ENCODE measurements at regions not wholly inside any gene's neighbourhood (a gene's known extent, or its start where the extent isn't known, plus 50 kb on each side); places are given as distances from the start of the nearest gene placed in this dataset.

GRCh38 chr9:70472268-70473249, 58.1 kb upstream of the KLF9 start:
- DNase-seq = no peak
- no peak overlapping the region for H3K4me3 Mint-ChIP-seq
- H3K36me3 Mint-ChIP-seq (ENCODE audit: low read depth) = no peaks in the 10 kb centered on the region
- H3K27ac Mint-ChIP-seq = no peak overlapping the region
- peaks cover 17% of the 10 kb centered on the region for H3K27me3 Mint-ChIP-seq (ENCODE audit: low read depth, poor library complexity)
- no peaks in the 10 kb centered on the region for H3K9me3 Mint-ChIP-seq
- TF ChIP-seq CTCF (IDR thresholded peaks at IDR 0.05) = no peak
- H3K4me1 Mint-ChIP-seq = peaks cover 17% of the 10 kb centered on the region

- Mint-ChIP-seq H3K9me3 (no peaks in the 10 kb centered on the region), H3K27me3 (ENCODE audit: low read depth, poor library complexity) (peaks cover 14% of the 10 kb centered on the region), H3K4me1 (peaks cover 17% of the 10 kb centered on the region), H3K4me3 (no peak overlapping the region), H3K36me3 (ENCODE audit: low read depth) (no peaks in the 10 kb centered on the region), H3K27ac (peak overlapping the region; percentile 81)
- no peak for DNase-seq
- TF ChIP-seq CTCF (IDR thresholded peaks at IDR 0.05) = no peak
These were observed 55.9 kb upstream of the KLF9 start for GRCh38 chr9:70470050-70471015.

GRCh38 chr9:70468291-70468690, 53.8 kb upstream of the KLF9 start:
- Mint-ChIP-seq H3K4me1 (peaks cover 5% of the 10 kb centered on the region), H3K9me3 (no peaks in the 10 kb centered on the region), H3K27me3 (ENCODE audit: low read depth, poor library complexity) (peaks cover 14% of the 10 kb centered on the region), H3K4me3 (no peak overlapping the region), H3K27ac (no peak overlapping the region), H3K36me3 (ENCODE audit: low read depth) (no peaks in the 10 kb centered on the region)
- no peak for DNase-seq
- no peak for TF ChIP-seq CTCF (IDR thresholded peaks at IDR 0.05)

- Mint-ChIP-seq H3K9me3 (no peaks in the 10 kb centered on the region), H3K27me3 (ENCODE audit: low read depth, poor library complexity) (peaks cover 8% of the 10 kb centered on the region), H3K4me1 (peaks cover 5% of the 10 kb centered on the region), H3K4me3 (no peak overlapping the region), H3K27ac (no peak overlapping the region), H3K36me3 (ENCODE audit: low read depth) (no peaks in the 10 kb centered on the region)
- TF ChIP-seq CTCF (IDR thresholded peaks at IDR 0.05) = no peak
- DNase-seq = no peak
These were observed 52.6 kb upstream of the KLF9 start for GRCh38 chr9:70466976-70467561.

GRCh38 chr9:70465904-70466303, 51.4 kb upstream of the KLF9 start:
- Mint-ChIP-seq H3K36me3 (ENCODE audit: low read depth) (no peaks in the 10 kb centered on the region), H3K9me3 (no peaks in the 10 kb centered on the region), H3K4me1 (peaks cover 5% of the 10 kb centered on the region), H3K27ac (no peak overlapping the region), H3K4me3 (no peak overlapping the region), H3K27me3 (ENCODE audit: low read depth, poor library complexity) (no peaks in the 10 kb centered on the region)
- no peak for DNase-seq
- no peak for TF ChIP-seq CTCF (IDR thresholded peaks at IDR 0.05)

Data from nephron progenitor cell (in vitro differentiated cells).